GM21447 (cell line): ENCODE measurements at regions not wholly inside any gene's neighbourhood (a gene's known extent, or its start where the extent isn't known, plus 50 kb on each side); places are given as distances from the start of the nearest gene placed in this dataset.

ENCODE experiments used
- ATAC-seq: cut with Tn5 transposase; IDR thresholded peaks from one replicate; pipeline ENCODE4 v1.9.1; 2021; ENCODE audit not compliant: unreplicated experiment

DNA sequence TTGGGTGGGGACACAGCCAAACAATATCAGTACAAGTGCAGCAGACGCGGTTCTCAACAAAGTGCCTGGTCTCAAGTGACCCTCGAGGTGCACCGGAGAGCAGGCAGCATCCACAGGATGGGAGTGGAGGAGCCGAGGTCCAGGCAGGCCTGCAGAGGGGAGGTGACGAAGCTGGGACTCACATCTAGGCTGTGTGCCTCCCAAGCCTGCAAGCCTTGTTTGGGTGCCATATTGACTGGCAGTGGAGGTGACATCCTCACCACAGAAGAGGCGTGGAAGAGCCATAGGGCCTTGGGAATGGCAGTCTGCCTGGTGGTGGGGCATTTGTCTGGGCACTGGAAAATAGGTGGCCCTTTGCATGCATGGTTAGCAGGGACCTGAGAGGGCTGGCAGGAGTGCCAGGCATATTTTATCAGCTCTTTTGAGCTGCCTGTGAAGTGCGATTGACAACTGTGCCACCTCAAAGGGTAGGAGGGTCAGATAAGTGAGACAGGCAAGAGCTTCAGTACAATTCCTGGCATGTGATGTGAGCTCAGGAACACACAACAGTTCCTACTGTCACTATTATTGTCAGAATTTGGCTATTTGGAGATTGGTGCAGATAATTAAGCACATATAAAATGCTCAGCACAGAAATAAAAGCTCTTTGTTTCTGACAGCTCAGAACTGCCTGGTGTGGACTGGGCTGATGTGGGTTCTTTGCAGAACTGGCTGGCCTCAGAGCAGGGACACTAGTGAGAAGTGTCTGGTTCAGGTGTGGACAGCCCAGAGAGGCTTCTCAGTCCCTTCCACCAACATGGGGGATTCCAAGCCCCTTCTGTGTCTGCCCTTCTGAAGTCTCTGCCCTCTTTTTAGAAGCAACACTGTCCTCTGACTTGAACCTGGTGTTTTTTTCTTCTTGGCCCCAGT lies 347.6 kb upstream of the AJAP1 start:
- no peak for ATAC-seq

DNA sequence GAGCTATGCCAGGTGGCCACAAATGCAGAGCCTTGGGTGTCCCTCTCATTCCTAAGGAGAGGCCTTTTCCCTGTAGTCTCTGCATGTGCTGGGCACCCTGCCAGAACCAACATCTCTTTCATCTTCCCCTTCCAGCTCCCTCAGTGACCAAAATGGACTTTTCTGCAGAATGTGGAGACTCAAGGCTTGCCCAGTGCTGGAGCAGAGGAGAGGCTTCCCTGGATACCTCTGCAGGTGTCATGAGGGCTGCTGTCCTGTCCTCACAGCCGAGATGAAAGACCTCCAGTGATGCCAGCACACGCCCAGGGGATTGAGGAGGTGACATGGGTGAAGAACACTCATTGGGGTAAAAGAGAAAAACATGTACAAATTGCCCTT lies 347.0 kb upstream of the AJAP1 start:
- ATAC-seq = no peak

DNA sequence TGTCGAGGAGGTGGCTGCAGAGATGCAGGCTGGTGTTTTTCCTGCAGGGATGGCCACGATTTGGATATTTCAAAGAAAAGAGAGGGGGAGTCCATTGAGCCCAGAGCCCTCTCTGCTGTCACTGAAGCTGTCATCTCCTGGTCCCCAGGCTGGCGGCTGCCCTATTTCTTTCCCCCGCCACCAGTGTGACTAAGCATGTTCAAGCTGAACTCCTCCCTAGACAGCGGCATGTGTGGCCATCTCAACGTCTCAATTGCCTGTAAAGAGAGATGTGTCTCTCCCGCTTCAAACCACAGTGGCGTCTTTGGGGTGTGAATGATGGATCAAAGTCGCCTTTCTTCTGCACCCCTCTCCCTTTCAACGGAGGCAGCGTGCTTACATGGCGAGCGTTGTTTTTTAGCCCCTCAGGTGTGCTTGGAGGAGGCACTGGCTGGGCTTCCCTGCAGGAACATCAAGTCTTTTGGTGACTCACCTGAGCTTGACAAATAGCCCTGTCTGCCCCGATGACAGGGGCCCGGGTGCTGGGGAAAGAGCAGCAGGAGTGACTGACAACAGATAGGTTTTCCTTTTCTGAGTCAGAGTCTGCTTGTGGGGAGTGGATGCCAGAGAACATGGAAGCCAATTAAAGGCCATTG lies 346.4 kb upstream of the AJAP1 start:
- no peak for ATAC-seq

DNA sequence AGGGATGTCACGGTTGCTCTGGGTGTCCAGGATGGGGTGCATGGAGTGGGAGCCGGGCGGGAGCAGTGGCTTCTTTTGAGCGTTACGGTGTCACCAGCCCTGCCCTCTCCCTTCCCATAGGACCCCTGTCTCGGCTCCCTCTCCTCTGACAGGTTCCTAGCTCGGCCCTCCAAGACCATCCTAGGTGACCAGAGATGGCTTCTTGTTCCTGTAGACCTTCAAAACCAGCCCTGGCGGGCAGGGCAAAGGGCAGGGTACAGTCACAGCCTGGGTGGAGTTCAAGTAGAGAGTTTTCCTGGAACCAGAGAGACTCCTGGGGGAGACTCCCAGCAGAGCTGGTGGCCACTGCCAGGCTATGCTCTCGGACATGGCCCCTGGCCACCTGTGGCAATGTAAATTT lies 345.6 kb upstream of the AJAP1 start:
- ATAC-seq = no peak

DNA sequence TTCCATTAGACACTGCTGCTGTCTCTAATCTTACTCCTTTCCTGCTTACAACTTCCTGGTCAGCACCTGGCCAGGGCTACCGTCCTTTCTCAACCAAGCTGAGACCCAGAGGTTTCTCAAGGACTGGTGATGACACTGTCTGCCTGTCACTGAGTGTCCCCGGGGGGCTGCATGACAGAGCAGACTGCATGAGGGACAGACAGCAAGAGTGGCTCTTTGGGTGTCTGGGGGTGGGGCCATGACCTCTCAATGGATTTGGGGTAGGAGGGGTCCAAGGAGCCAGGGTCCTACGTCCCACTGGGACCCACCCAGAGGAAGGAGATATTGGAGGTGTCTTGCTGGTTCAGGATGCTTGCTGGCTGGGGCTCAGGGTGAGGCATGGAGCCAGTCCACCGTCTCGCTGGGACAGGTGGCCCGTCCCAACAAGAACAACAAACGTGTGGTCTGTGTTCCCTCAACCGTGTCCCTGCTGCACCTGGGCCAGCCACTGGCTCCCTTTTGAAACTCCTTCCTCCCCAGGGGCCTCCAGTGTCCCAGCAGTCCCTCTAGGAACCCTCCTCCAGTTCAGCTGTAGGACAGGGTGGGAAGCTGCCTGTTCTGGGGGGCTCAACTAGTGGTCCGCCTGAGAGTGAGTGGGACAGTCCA lies 344.6 kb upstream of the AJAP1 start:
- no peak for ATAC-seq

DNA sequence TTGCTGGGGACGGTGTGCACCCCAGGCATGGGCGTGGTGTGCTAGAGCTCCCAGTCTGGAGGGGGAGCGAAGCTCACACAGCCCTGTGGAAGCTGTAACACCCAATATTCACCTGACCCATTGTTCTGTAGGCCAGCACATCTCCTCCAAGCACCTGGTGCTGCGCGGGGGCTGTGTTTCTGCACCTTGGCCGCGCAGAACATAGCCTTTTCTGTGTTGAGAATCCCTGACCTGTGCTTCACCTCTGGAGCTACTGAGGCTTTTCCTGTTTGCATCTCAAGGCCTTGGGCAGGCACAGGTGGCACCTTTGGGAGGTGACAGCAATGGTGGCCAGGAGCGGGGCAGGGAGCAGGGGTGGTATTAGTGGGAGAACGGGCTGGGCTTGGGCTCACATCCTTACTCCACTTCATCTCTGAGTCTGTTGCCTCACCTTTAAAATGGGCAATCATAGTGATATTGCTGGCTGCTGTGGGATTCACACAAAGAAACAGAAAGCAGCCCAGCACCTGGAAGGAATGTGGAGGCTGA lies 343.9 kb upstream of the AJAP1 start:
- no peak for ATAC-seq

DNA sequence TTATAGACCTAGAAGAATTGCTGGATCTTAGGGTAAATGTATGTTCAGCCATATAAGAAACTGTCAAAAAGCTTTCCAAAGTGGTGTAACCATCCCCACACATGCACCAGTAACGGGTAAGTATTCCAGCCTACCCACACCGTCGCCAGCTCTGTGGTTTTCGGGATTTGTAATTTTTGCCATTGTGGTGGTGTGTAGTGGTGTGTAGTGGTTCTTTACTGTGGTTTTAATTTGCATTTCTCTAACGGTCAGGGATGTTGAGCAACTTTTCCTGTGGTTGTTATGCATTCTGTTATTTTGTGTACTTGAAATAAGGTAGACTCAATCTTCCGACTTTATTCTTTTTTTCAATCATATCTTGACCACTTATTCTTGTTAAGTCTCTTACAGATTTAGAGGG lies 342.4 kb upstream of the AJAP1 start:
- ATAC-seq = no peak

DNA sequence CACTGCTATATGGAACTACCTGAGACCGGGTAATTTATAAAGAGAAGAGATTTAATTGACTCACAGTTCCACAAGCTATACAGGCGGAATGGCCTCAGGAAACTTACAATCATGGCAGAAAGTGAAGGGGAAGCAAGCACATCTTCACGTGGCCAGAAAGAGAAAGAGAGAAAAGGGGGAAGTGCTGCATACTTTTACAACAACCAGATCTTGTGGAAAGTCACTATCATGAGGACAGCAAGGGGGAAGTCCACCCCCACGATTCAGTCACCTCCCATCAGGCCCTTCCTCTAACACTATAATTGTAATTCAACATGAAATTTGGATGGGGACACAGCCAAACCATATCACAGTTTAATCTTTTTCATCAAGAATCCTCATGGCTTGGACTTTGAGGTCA lies 339.2 kb upstream of the AJAP1 start:
- no peak for ATAC-seq

DNA sequence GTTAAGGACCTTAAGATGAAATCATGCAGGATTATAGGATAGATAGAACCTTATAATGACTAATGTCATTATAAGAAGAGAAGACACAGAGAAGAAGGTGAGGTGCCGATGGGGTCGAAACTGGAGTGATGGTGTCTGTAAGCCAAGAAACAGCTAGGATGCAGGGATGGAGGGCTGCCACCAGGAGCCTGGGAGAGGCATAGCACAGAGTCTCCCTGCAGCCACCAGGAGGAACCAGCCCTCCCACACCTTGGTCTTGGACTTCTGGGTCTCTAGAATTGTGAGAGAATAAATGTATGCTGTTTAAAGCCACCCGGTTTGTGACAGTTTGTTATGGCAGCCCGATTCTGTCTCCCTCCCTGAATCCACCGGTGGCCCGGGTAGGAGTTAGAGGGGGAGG lies 337.2 kb upstream of the AJAP1 start:
- ATAC-seq = no peak

DNA sequence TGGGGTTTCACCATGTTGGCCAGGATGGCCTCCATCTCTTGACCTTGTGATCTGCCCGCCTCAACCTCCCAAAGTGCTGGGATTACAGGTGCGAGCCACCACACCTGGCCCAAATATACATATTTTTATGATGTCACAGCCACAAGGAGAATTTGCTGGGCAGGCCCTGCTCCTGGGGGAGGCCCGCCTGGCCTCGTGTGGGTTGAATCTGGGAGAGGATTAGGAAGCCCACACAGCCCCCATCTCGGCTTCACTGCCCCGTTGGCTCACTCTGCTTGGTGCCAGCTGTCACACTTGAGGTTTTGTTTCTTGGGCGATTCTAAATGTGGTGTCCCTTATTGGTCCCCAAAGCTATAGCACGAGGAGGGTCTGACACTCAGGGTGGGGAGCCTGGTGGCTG lies 335.7 kb upstream of the AJAP1 start:
- ATAC-seq = no peak

DNA sequence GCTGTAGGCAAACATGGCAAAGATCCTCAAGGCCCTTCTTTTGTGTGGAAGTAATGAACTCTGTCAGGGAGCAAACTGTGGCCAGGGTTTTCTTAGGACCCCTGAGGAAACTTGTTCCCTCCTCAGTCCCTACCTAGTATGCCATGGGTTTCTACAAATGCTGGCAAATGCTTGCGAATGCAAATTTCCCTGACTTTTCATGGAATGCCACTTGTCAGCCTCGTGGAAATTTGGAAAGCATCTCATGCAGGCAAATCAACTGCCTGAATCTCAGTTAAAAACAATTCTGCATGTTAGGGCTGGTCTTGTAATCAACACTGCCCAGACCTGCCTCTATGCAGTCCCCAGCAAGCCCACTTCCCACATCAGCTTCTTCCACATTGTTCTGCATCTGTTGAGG lies 334.9 kb upstream of the AJAP1 start:
- no peak for ATAC-seq

DNA sequence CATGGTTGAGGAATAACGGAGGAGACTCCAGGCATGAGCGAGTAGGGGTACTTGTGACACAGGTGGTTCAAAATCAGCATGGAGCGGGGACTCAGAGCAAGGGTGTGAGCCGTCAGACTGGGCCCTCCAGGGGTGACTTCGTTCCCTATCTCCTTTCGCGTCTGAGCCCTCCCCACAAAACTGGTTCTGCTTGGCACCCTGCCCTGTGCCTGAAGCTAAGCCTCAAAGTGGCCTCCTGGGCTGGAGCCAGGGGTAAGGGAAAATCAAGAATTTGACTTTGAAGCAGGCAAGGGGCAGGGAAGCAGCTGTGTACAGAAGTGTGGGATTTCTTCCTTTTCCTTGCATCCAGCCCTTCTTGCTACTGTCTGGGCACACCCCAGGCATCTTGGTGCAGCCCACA lies 331.5 kb upstream of the AJAP1 start:
- ATAC-seq = no peak

DNA sequence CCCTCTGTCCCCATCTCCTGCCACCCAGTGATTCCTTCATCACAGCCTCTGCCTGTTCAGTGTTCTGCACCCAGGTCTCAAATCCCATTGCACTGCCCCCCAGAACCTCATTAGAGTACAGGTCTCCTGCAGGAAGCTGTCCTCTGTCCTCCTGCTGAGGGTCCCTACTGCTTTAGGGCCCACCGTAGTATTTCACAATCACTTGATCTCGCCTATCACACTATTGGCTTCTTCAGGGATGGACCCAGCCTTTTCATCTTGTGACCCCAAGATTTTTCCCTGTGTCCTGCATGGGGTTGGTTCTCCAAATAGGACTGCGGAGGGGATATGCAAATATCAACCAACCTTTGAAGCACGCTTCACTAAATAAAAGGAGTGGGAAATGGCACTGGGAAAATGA lies 331.1 kb upstream of the AJAP1 start:
- ATAC-seq = no peak

DNA sequence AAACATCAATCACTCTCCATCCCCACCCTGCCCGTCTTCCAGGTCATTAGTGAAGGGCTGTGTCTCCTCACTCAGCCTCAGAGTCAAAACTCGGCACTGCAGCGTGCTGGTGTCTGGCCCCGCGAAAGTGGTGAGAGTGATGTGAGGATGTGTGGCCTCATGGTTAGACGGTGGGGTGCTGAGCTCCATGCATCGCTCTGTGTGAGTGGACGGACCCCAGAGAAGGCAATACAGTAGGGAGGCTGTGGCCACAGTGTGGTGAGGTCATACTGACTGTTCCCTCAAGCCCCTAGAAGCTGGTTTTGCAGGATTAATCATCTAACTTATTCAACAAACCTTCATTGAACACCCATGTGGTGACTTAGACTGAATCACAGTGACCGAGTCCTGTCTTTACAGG lies 329.9 kb upstream of the AJAP1 start:
- no peak for ATAC-seq

DNA sequence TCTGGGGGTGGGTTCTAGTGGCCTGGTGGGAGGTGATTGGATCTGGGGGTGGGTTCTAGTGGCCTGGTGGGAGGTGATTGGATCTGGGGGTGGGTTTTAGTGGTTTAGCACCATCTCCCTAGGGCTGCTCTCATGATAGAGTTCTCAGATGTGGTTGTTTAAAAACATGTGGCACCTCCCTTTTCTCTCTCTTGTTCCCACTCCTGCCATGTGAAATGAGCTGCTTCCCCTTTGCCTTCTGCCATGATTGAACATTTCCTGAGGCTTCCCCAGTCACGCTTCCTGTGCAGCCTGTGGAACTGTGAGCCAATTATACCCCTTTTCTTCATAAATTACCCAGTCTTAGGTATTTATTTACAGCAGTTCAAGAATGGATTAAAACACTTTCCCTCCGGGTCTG lies 327.3 kb upstream of the AJAP1 start:
- ATAC-seq = no peak

DNA sequence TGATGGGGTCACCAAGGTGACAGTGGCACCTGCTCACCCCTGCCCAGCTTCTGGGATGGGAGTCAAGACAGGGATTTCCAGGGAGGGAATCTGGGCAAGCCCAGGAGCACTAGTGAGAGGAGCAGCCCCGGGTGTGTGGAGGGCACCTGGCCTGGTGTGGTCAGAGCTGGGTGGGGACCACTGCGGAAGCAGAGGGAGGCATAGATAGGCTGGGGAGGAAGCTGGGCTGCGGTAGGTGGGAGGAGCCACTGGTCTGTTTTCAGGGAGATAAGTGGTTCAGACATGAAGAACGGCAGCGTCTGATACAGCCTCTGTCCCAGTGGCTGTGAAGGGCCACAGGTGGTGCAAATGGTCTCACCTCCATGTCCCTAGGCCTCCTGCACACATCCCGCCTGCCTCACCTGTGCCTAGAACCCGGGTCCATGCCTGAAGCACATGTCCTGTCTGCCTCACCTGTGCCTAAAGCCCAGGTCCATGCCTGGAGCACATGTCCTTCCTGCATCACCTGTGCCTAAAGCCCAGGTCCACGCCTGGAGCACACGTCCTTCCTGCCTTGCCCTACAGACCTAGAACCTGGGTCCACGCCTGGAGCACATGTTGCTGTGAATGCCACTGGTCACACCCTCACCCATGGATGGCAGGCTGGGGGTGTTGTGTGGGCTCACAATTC lies 325.9 kb upstream of the AJAP1 start:
- no peak for ATAC-seq

DNA sequence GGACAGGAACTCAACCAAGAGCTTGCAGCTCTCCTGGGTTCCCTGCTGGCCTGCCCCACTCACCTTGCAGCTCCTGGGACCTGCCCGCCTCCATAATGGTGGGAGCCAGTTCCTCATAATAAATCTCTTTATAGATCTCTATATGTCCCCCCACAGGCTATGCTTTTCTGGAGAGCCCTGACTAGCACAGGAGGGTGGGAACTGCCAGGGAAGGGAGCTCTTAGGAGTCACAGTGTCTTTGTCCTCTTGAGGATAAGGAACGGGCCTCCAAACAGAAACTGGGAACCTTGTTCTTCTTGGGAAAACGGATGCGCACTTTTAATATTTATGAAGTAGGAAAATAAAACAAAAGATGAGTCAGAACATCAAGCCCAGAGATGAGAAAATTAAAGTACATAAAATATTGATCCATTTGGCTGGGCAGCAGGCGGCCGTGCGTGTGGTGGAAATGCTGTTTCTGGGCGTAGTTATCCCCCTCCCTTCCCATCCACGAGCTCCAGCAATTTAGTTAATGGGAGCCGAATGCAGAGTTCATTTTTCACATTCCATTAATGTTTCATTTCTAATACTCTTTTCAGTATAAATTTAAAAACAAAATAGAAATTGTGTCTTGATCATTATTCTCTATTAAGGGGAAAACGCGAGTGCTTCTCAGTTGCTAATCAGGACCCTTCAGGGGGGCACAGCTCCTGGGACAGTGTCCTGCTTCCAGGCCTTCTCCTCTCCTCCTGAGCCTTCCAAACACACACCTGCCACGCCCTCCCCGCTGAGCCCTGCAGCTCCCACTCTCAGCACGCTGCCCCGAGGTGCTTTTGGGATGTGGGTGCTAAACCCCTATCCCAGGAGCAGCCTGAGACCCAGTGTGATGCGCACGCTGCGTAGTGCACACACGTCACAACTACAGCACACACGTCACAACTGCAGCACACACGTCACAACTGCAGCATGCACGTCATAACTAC lies 323.3 kb upstream of the AJAP1 start:
- no peak for ATAC-seq

DNA sequence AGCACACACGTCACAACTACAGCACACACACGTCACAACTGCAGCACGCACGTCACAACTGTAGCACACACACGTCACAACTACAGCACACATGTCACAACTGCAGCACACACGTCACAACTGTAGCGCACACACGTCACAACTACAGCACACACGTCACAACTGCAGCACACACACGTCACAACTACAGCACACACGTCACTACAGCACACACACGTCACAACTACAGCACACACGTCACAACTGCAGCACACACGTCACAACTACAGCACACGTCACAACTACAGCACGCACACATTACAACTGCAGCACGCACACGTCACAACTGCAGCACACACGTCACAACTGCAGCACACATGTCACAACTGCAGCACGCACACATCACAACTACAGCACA lies 322.6 kb upstream of the AJAP1 start:
- ATAC-seq = no peak

DNA sequence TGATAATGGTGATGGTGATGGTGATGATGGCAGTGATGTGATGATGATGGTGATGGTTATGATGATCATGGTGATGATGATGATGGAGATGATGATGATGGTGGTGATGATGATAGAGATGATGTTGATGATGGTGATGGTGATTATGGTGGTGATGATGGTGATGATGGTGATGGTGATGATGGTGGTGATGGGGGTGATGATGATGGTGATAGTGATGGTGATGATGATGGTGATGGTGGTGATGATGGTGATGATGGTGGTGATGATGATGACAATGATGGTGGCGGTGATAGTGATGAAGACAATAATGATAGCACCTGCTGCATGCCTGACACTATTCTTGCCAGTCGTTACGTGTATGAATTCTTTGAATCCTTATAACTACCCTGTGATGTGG lies 317.9 kb upstream of the AJAP1 start:
- no peak for ATAC-seq

DNA sequence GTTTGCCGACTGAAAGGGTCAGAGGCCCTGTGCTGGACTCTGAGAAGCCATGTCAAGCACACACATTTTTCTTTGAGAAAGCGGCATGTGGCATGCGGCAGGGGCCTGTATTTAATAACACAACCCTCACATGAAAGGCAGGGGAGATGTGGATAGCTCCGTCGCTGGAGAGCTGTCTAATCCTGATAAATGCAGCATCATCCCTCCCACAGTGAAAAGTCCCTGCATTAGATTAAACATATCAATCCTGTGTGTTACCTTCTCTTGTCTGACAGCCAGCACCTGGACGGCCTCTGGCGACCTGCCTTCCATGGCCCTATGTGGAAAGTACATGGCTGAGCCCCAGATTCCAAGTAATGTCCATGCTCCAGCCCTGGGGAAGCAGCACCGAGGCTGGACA lies 313.0 kb upstream of the AJAP1 start:
- no peak for ATAC-seq
